Hepatocyte (in vitro differentiated cells): ENCODE measurements at regions not wholly inside any gene's neighbourhood (a gene's known extent, or its start where the extent isn't known, plus 50 kb on each side); places are given as distances from the start of the nearest gene placed in this dataset.

ENCODE experiments used
- DNase-seq: peaks from one replicate; pipeline ENCODE4 v3.0.0-alpha.2; 2016; ENCODE audit warnings: low spot score
- H2AFZ ChIP-seq: fragments of 200-600 bp; sonication (generic); 2 replicates; pipeline ENCODE4 v1.6.0; 2016; ENCODE audit warnings: antibody characterized with exemption, mild to moderate bottlenecking
- H3K27ac ChIP-seq: fragments of 200-600 bp; sonication (generic); 2 replicates; pipeline ENCODE4 v1.5.1; 2016; ENCODE audit warnings: mild to moderate bottlenecking
- H3K27me3 ChIP-seq: fragments of 200-600 bp; sonication (generic); 2 replicates; pipeline ENCODE4 v1.6.1; 2016
- H3K36me3 ChIP-seq: fragments of 200-600 bp; sonication (generic); replicated peaks from 2 replicates; pipeline ENCODE4 v1.5.1; 2016; ENCODE audit warnings: low read depth; ENCODE audit not compliant: insufficient read depth
- H3K4me1 ChIP-seq: fragments of 200-600 bp; sonication (generic); 2 replicates; pipeline ENCODE4 v1.5.1; 2016; ENCODE audit warnings: mild to moderate bottlenecking, moderate library complexity; ENCODE audit not compliant: insufficient read depth
- H3K4me2 ChIP-seq: fragments of 200-600 bp; sonication (generic); 2 replicates; pipeline ENCODE4 v1.6.0; 2016
- H3K4me3 ChIP-seq: fragments of 200-600 bp; sonication (generic); 2 replicates; pipeline ENCODE4 v1.5.1; 2016; ENCODE audit warnings: mild to moderate bottlenecking
- H3K79me2 ChIP-seq: fragments of 200-600 bp; sonication (generic); 2 replicates; pipeline ENCODE4 v1.6.0; 2017; ENCODE audit warnings: mild to moderate bottlenecking
- H3K9me2 ChIP-seq: fragments of 200-600 bp; sonication (generic); replicated peaks from 2 replicates; pipeline ENCODE4 v1.6.0; 2017; ENCODE audit warnings: mild to moderate bottlenecking; ENCODE audit not compliant: insufficient read depth
- H3K9me3 ChIP-seq: fragments of 200-600 bp; sonication (generic); 2 replicates; pipeline ENCODE4 v1.5.1; 2016; ENCODE audit warnings: low read depth, mild to moderate bottlenecking
- H4K20me1 ChIP-seq: fragments of 200-600 bp; sonication (generic); 2 replicates; pipeline ENCODE4 v1.6.0; 2016; ENCODE audit warnings: mild to moderate bottlenecking; ENCODE audit not compliant: insufficient read depth, poor library complexity, severe bottlenecking
- CTCF ChIP-seq: fragments of 200-600 bp; sonication (generic); IDR thresholded peaks from 2 replicates; pipeline ENCODE4 v1.5.1; 2016; ENCODE audit warnings: antibody characterized with exemption, mild to moderate bottlenecking; ENCODE audit not compliant: poor library complexity
- EZH2 ChIP-seq: fragments of 200-600 bp; sonication (generic); IDR thresholded peaks from 2 replicates; pipeline ENCODE4 v1.6.1; 2016; ENCODE audit warnings: antibody characterized with exemption, mild to moderate bottlenecking, borderline replicate concordance
- EZH2phosphoT487 ChIP-seq: fragments of 200-600 bp; sonication (generic); IDR thresholded peaks from one replicate; pipeline ENCODE4 v1.6.1; 2018; ENCODE audit warnings: antibody characterized with exemption, mild to moderate bottlenecking, low read depth, moderate library complexity; ENCODE audit not compliant: unreplicated experiment, severe bottlenecking
- WGBS: methylation state at CpG from one replicate; pipeline ENCODE4 v1.1.6; 2016; ENCODE audit warnings: low lambda C conversion rate; ENCODE audit errors: missing lambda C conversion rate; 5-methylcytosine and 5-hydroxymethylcytosine counted together

DNA sequence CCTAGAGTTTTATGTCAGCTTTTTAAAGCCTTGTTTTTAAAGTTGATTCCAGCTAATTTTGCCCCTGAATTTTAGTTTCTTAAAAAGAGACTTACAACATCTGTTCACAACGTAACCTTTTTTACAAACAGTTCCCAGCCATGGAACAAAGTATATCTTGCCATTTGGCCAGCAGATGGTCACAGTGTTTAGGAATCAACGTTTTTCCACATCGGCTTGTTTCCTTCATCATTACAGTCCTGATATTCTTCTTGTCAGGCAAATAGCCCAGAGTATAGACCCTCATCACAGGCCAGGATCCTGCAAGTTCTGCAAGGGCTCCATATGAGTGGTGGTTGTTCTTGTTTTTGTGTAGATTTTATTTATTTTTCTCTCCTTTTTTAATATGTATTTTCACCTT is 341.7 kb upstream of the HTR1E start:
- no peaks in the 10 kb centered on the region for H4K20me1 ChIP-seq
- H2AFZ ChIP-seq = no peak overlapping the region
- no peak overlapping the region for H3K27ac ChIP-seq
- no peak for TF ChIP-seq EZH2
- TF ChIP-seq EZH2phosphoT487 = no peak
- no peak for TF ChIP-seq CTCF
- no peaks in the 10 kb centered on the region for H3K4me1 ChIP-seq
- H3K79me2 ChIP-seq = no peaks in the 10 kb centered on the region
- DNase-seq = no peak
- no peaks in the 10 kb centered on the region for H3K9me3 ChIP-seq
- no peaks in the 10 kb centered on the region for H3K36me3 ChIP-seq
- no peak overlapping the region for H3K4me3 ChIP-seq
- 51% methylated on average over 3 of the region's 3 CpGs for WGBS
- no peak overlapping the region for H3K4me2 ChIP-seq
- no peaks in the 10 kb centered on the region for H3K9me2 ChIP-seq
- no peaks in the 10 kb centered on the region for H3K27me3 ChIP-seq

GRCh38 chr6:86586195-86586594 is 351.1 kb upstream of the HTR1E start:
- H2AFZ ChIP-seq = no peak overlapping the region
- H3K79me2 ChIP-seq = no peaks in the 10 kb centered on the region
- H3K4me2 ChIP-seq = no peak overlapping the region
- no peak overlapping the region for H3K4me3 ChIP-seq
- no peak for DNase-seq
- H3K27ac ChIP-seq = no peak overlapping the region
- no peaks in the 10 kb centered on the region for H4K20me1 ChIP-seq
- no peaks in the 10 kb centered on the region for H3K9me2 ChIP-seq
- peaks cover 4% of the 10 kb centered on the region for H3K9me3 ChIP-seq
- H3K4me1 ChIP-seq = no peaks in the 10 kb centered on the region
- 97% methylated on average over 4 of the region's 4 CpGs for WGBS
- H3K36me3 ChIP-seq = no peaks in the 10 kb centered on the region
- H3K27me3 ChIP-seq = no peaks in the 10 kb centered on the region
- TF ChIP-seq EZH2phosphoT487 (no peak), CTCF (no peak), EZH2 (no peak)

GRCh38 chr6:86581833-86582232 is 355.5 kb upstream of the HTR1E start:
- H3K9me2 ChIP-seq = no peaks in the 10 kb centered on the region
- no peaks in the 10 kb centered on the region for H3K4me1 ChIP-seq
- no peak overlapping the region for H3K4me3 ChIP-seq
- H3K79me2 ChIP-seq = no peaks in the 10 kb centered on the region
- no peak for TF ChIP-seq EZH2
- no peak for TF ChIP-seq CTCF
- no peak for TF ChIP-seq EZH2phosphoT487
- WGBS = 91% methylated on average over 3 of the region's 3 CpGs
- H4K20me1 ChIP-seq = no peaks in the 10 kb centered on the region
- no peaks in the 10 kb centered on the region for H3K27me3 ChIP-seq
- H3K27ac ChIP-seq = no peak overlapping the region
- no peak overlapping the region for H3K4me2 ChIP-seq
- H3K9me3 ChIP-seq = peaks cover 4% of the 10 kb centered on the region
- DNase-seq = no peak
- no peaks in the 10 kb centered on the region for H3K36me3 ChIP-seq
- no peak overlapping the region for H2AFZ ChIP-seq

- no peaks in the 10 kb centered on the region for H3K9me2 ChIP-seq
Measured at GRCh38 chr6:86563197-86563596, 374.1 kb upstream of the HTR1E start.

More at GRCh38 chr6:86563197-86563596, 374.1 kb upstream of the HTR1E start:
- no peak overlapping the region for H3K4me3 ChIP-seq
- WGBS = 94% methylated on average over 1 of the region's 1 CpG
- no peaks in the 10 kb centered on the region for H3K27me3 ChIP-seq
- no peaks in the 10 kb centered on the region for H3K36me3 ChIP-seq
- H3K27ac ChIP-seq = no peak overlapping the region
- no peak overlapping the region for H2AFZ ChIP-seq
- no peaks in the 10 kb centered on the region for H3K9me3 ChIP-seq
- H3K79me2 ChIP-seq = no peaks in the 10 kb centered on the region
- TF ChIP-seq EZH2phosphoT487 (no peak), CTCF (no peak)
- H3K4me2 ChIP-seq = no peak overlapping the region
- no peaks in the 10 kb centered on the region for H4K20me1 ChIP-seq
- DNase-seq = no peak
- no peaks in the 10 kb centered on the region for H3K4me1 ChIP-seq
